SK-N-MC (cell line): ENCODE measurements at regions not wholly inside any gene's neighbourhood (a gene's known extent, or its start where the extent isn't known, plus 50 kb on each side); places are given as distances from the start of the nearest gene placed in this dataset.

Experiments used
- EZH2 ChIP-seq: fragments of 200-600 bp; sonication (generic); IDR thresholded peaks from one replicate; pipeline ENCODE4 v1.6.1; 2017; ENCODE audit warnings: antibody characterized with exemption
- POLR2AphosphoS5 ChIP-seq: IDR thresholded peaks from 2 replicates; pipeline ENCODE4 v1.6.1; 2012; ENCODE audit warnings: mild to moderate bottlenecking, low read depth, low read length, borderline replicate concordance

GRCh38 chr7:81393018-81393417 is 376.8 kb downstream of the HGF start:
- TF ChIP-seq EZH2 (no peak), POLR2AphosphoS5 (no peak)
